ENCODE measurements at regions not wholly inside any gene's neighbourhood (a gene's known extent, or its start where the extent isn't known, plus 50 kb on each side); places are given as distances from the start of the nearest gene placed in this dataset.
"Not testable (repeated sequence)": the region's sequence is repeated elsewhere in the genome, so short reads cannot be mapped to it uniquely, and the experiment has no call there.

- H3K9me3 Mint-ChIP-seq = peaks cover 4% of the 10 kb centered on the region
- H3K36me3 Mint-ChIP-seq (ENCODE audit: low read depth) = no peaks in the 10 kb centered on the region
- no peak overlapping the region for H3K4me3 Mint-ChIP-seq
- H3K4me1 Mint-ChIP-seq = no peaks in the 10 kb centered on the region
- H3K27me3 Mint-ChIP-seq (ENCODE audit: low read depth) = no peaks in the 10 kb centered on the region
- H3K27ac Mint-ChIP-seq = no peak overlapping the region
- no peak for TF ChIP-seq CTCF (IDR thresholded peaks at IDR 0.05; ENCODE audit: unreplicated experiment in 3 of 3)
These were observed 325.3 kb upstream of the TARS1 start for GRCh38 chr5:33115467-33115866.

GRCh38 chr5:33118761-33119415 is 321.9 kb upstream of the TARS1 start:
- Mint-ChIP-seq H3K36me3 (ENCODE audit: low read depth) (no peaks in the 10 kb centered on the region), H3K4me1 (no peaks in the 10 kb centered on the region), H3K4me3 (no peak overlapping the region), H3K9me3 (peaks cover 4% of the 10 kb centered on the region), H3K27ac (no peak overlapping the region), H3K27me3 (ENCODE audit: low read depth) (no peaks in the 10 kb centered on the region)
- no peak for TF ChIP-seq CTCF (IDR thresholded peaks at IDR 0.05; ENCODE audit: unreplicated experiment in 3 of 3)

- Mint-ChIP-seq H3K27me3 (ENCODE audit: low read depth) (no peaks in the 10 kb centered on the region), H3K4me1 (no peaks in the 10 kb centered on the region), H3K36me3 (ENCODE audit: low read depth) (no peaks in the 10 kb centered on the region), H3K9me3 (no peaks in the 10 kb centered on the region), H3K27ac (no peak overlapping the region), H3K4me3 (no peak overlapping the region)
- no peak for TF ChIP-seq CTCF (IDR thresholded peaks at IDR 0.05; ENCODE audit: unreplicated experiment in 3 of 3)
These were observed 320.1 kb upstream of the TARS1 start for GRCh38 chr5:33120671-33121070.

- no peak for TF ChIP-seq CTCF (IDR thresholded peaks at IDR 0.05; ENCODE audit: unreplicated experiment in 3 of 3)
- Mint-ChIP-seq H3K27me3 (ENCODE audit: low read depth) (no peaks in the 10 kb centered on the region), H3K9me3 (peaks cover 35% of the 10 kb centered on the region), H3K4me3 (no peak overlapping the region), H3K4me1 (no peaks in the 10 kb centered on the region), H3K27ac (no peak overlapping the region), H3K36me3 (ENCODE audit: low read depth) (no peaks in the 10 kb centered on the region)
These were observed 311.5 kb upstream of the TARS1 start for GRCh38 chr5:33129309-33129708.

- H3K4me3 Mint-ChIP-seq = no peak overlapping the region
- H3K4me1 Mint-ChIP-seq = no peaks in the 10 kb centered on the region
- H3K27ac Mint-ChIP-seq = no peak overlapping the region
- no peaks in the 10 kb centered on the region for H3K36me3 Mint-ChIP-seq (ENCODE audit: low read depth)
- peaks cover 41% of the 10 kb centered on the region for H3K9me3 Mint-ChIP-seq
- TF ChIP-seq CTCF (IDR thresholded peaks at IDR 0.05; ENCODE audit: unreplicated experiment in 3 of 3) = no peak
- H3K27me3 Mint-ChIP-seq (ENCODE audit: low read depth) = peaks cover 10% of the 10 kb centered on the region
These were observed 304.0 kb upstream of the TARS1 start for GRCh38 chr5:33136785-33137184.

- H3K4me1 Mint-ChIP-seq; H3K36me3 Mint-ChIP-seq (ENCODE audit: low read depth); H3K4me3 Mint-ChIP-seq; H3K27ac Mint-ChIP-seq: not testable (repeated sequence)
- Mint-ChIP-seq H3K9me3 (peaks cover 33% of the 10 kb centered on the region), H3K27me3 (ENCODE audit: low read depth) (peaks cover 10% of the 10 kb centered on the region)
These were observed 302.6 kb upstream of the TARS1 start for GRCh38 chr5:33138145-33138544.

Measured in nephron (organoid).